SU-DHL-6 (cell line): ENCODE measurements at regions not wholly inside any gene's neighbourhood (a gene's known extent, or its start where the extent isn't known, plus 50 kb on each side); places are given as distances from the start of the nearest gene placed in this dataset.

ENCODE experiments used
- H2AFZ ChIP-seq: fragments of 200-600 bp; sonication (generic); 2 replicates; pipeline ENCODE4 v1.6.1; 2014; ENCODE audit warnings: low read depth, mild to moderate bottlenecking, moderate library complexity, mixed read lengths, antibody characterized with exemption, low read length; ENCODE audit not compliant: severe bottlenecking
- H3F3A ChIP-seq: fragments of 200-600 bp; shearing (Covaris generic); 2 replicates; pipeline ENCODE4 v1.6.0; 2016; ENCODE audit warnings: antibody characterized with exemption, mild to moderate bottlenecking; ENCODE audit not compliant: insufficient read depth
- H3K27ac ChIP-seq: fragments of 200-600 bp; sonication (generic); 2 replicates; pipeline ENCODE4 v1.5.1; 2016; ENCODE audit warnings: low read depth, mild to moderate bottlenecking, low read length, moderate library complexity, mixed read lengths
- H3K27me3 ChIP-seq: fragments of 200-600 bp; sonication (generic), shearing (Covaris generic); 2 replicates; pipeline ENCODE4 v1.6.0; 2014; ENCODE audit warnings: mild to moderate bottlenecking, low read length
- H3K36me3 ChIP-seq: fragments of 200-600 bp; sonication (generic); 2 replicates; pipeline ENCODE4 v1.6.1; 2014; ENCODE audit warnings: mild to moderate bottlenecking, low read length, mixed read lengths
- H3K4me2 ChIP-seq: fragments of 300-600, 200-600 bp; shearing (Covaris generic), sonication (generic); 2 replicates; pipeline ENCODE4 v1.6.0; 2014; ENCODE audit warnings: low read length, low read depth, mild to moderate bottlenecking; ENCODE audit not compliant: poor library complexity, severe bottlenecking
- H3K4me3 ChIP-seq: fragments of 200-600 bp; sonication (generic); 2 replicates; pipeline ENCODE4 v1.5.1; 2014; ENCODE audit warnings: antibody characterized with exemption, low read length, mild to moderate bottlenecking, mixed read lengths; ENCODE audit not compliant: insufficient read depth, poor library complexity, severe bottlenecking
- H3K79me2 ChIP-seq: fragments of 200-600 bp; sonication (generic); 2 replicates; pipeline ENCODE4 v1.6.1; 2014; ENCODE audit warnings: mild to moderate bottlenecking, low read length, moderate library complexity; ENCODE audit not compliant: insufficient read depth
- H3K9ac ChIP-seq: fragments of 200-600 bp; sonication (generic); 2 replicates; pipeline ENCODE4 v1.7.0; 2014; ENCODE audit warnings: mild to moderate bottlenecking, low read length
- H3K9me2 ChIP-seq: fragments of 200-600 bp; sonication (generic); replicated peaks from 2 replicates; pipeline ENCODE4 v1.6.1; 2014; ENCODE audit warnings: low read length; ENCODE audit not compliant: insufficient read depth
- H3K9me3 ChIP-seq: fragments of 200-600 bp; sonication (generic); 2 replicates; pipeline ENCODE4 v1.6.1; 2014; ENCODE audit warnings: low read length, mixed read lengths; ENCODE audit not compliant: insufficient read depth
- H4K20me1 ChIP-seq: fragments of 200-600 bp; sonication (generic); 2 replicates; pipeline ENCODE4 v1.6.1; 2014; ENCODE audit warnings: low read depth, mild to moderate bottlenecking, antibody characterized with exemption, low read length, moderate library complexity, mixed read lengths
- CTCF ChIP-seq: fragments of 200-600 bp; sonication (generic); IDR thresholded peaks from one replicate; pipeline ENCODE4 v1.5.1; 2017; ENCODE audit warnings: antibody characterized with exemption, mild to moderate bottlenecking, low read length, moderate library complexity; ENCODE audit not compliant: insufficient read depth, poor library complexity, severe bottlenecking
- EZH2phosphoT487 ChIP-seq: fragments of 200-600 bp; sonication (generic), shearing (Covaris generic); conservative IDR thresholded peaks from 2 replicates; pipeline ENCODE4 v1.6.1; 2018; ENCODE audit warnings: mild to moderate bottlenecking, antibody characterized with exemption, low read length, moderate library complexity, mixed read lengths

- Histone ChIP-seq H3F3A (no peaks in the 10 kb centered on the region), H3K27me3 (no peaks in the 10 kb centered on the region), H3K4me3 (no peak overlapping the region), H3K9me3 (no peaks in the 10 kb centered on the region), H3K27ac (no peak overlapping the region), H3K79me2 (no peaks in the 10 kb centered on the region), H3K4me2 (no peak overlapping the region), H4K20me1 (no peaks in the 10 kb centered on the region), H3K9ac (no peak overlapping the region), H3K9me2 (no peaks in the 10 kb centered on the region), H2AFZ (no peak overlapping the region), H3K36me3 (no peaks in the 10 kb centered on the region)
- TF ChIP-seq EZH2phosphoT487 (no peak), CTCF (no peak)
Observed at GRCh38 chr7:46146454-46147255, 225.6 kb upstream of the IGFBP3 start.

- H3K27ac ChIP-seq, result no peak overlapping the region
- no peaks in the 10 kb centered on the region for H3F3A ChIP-seq
- H3K9me3 ChIP-seq, result no peaks in the 10 kb centered on the region
- no peaks in the 10 kb centered on the region for H3K36me3 ChIP-seq
- no peak overlapping the region for H3K9ac ChIP-seq
- TF ChIP-seq CTCF (no peak), EZH2phosphoT487 (no peak)
- H3K27me3 ChIP-seq, result no peaks in the 10 kb centered on the region
- no peak overlapping the region for H3K4me3 ChIP-seq
- H3K79me2 ChIP-seq, result no peaks in the 10 kb centered on the region
- H4K20me1 ChIP-seq, result no peaks in the 10 kb centered on the region
- no peak overlapping the region for H2AFZ ChIP-seq
- H3K4me2 ChIP-seq, result no peak overlapping the region
- no peaks in the 10 kb centered on the region for H3K9me2 ChIP-seq
Observed at GRCh38 chr7:46145412-46145811, 224.3 kb upstream of the IGFBP3 start.

GRCh38 chr7:46143949-46144917, 223.2 kb upstream of the IGFBP3 start:
- no peaks in the 10 kb centered on the region for H3F3A ChIP-seq
- H3K36me3 ChIP-seq, result no peaks in the 10 kb centered on the region
- no peaks in the 10 kb centered on the region for H3K27me3 ChIP-seq
- H3K4me2 ChIP-seq, result no peak overlapping the region
- no peak overlapping the region for H3K27ac ChIP-seq
- H3K4me3 ChIP-seq, result no peak overlapping the region
- no peak overlapping the region for H2AFZ ChIP-seq
- H4K20me1 ChIP-seq, result no peaks in the 10 kb centered on the region
- no peaks in the 10 kb centered on the region for H3K9me3 ChIP-seq
- H3K9me2 ChIP-seq, result no peaks in the 10 kb centered on the region
- H3K79me2 ChIP-seq, result no peaks in the 10 kb centered on the region
- H3K9ac ChIP-seq, result no peak overlapping the region
- TF ChIP-seq EZH2phosphoT487, result no peak
- no peak for TF ChIP-seq CTCF
